ENCODE measurements at regions not wholly inside any gene's neighbourhood (a gene's known extent, or its start where the extent isn't known, plus 50 kb on each side); places are given as distances from the start of the nearest gene placed in this dataset.

GRCh38 chr10:4082861-4083260 lies 297.9 kb upstream of the KLF6 start:
- TF ChIP-seq CTCF (IDR thresholded peaks at IDR 0.05), result no peak
- no peak for TF ChIP-seq REST (IDR thresholded peaks at IDR 0.05; ENCODE audit: insufficient read depth in 1 of 2, low read depth in 2 of 2, low read length in 1 of 2)

Measured in Panc1 (cell line).